HepG2 (cell line): ENCODE measurements at regions not wholly inside any gene's neighbourhood (a gene's known extent, or its start where the extent isn't known, plus 50 kb on each side); places are given as distances from the start of the nearest gene placed in this dataset.

Experiments
- ATAC-seq: fragments of 200-7000 bp; cut with Tn5 transposase; 3 replicates; pipeline ENCODE4 v1.9.1; 2020; ENCODE audit warnings: mild to moderate bottlenecking, moderate library complexity
- BruUV-seq: library from RNA; stranded (reverse); fragments of 400-500 nt; replicated peaks from 2 replicates; lab custom pipeline; 2021; lab: Mats Ljungman, UMichigan
- CTCF ChIA-PET: fragments of 300-600 bp; formaldehyde crosslinking; extraction: SDS; loops from one replicate; lab custom pipeline; 2021; ENCODE audit warnings: low total read pairs, inconsistent platforms, low intra/inter-chr PET ratio; lab: Yijun Ruan, JAX
- POLR2A ChIA-PET: fragments of 350-600 bp; sonication (Branson Sonifier 250); formaldehyde crosslinking; loops from one replicate; lab custom pipeline; 2020; ENCODE audit warnings: antibody characterized with exemption, inconsistent platforms; lab: Yijun Ruan, JAX
- DNase-seq: peaks from one replicate; pipeline ENCODE4 v3.0.0-alpha.2; 2015; ENCODE audit warnings: low spot score
- FAIRE-seq: peaks from 3 replicates; lab custom pipeline; 2011; peaks lifted over from hg19 to GRCh38; lab: Jason Lieb, UNC
- H2AFZ ChIP-seq: one replicate; pipeline ENCODE4 v1.6.1; 2011; ENCODE audit warnings: low read length, inconsistent platforms
- H3K27ac ChIP-seq: fragments of 300-600 bp; 3 replicates; pipeline ENCODE4 v1.8.0; 2011; ENCODE audit warnings: mixed run types, mild to moderate bottlenecking, mixed read lengths, low read length, inconsistent platforms; ENCODE audit not compliant: insufficient read depth; ENCODE audit errors: extremely low read length
- H3K27me3 ChIP-seq, 2 experiments: fragments of 200-600 bp in 1 of 2; 2 replicates in 1 of 2; 3 replicates in 1 of 2; pipeline versions ENCODE4 v1.6.0 to v1.8.0; 2011; ENCODE audit warnings: low read length in 2 of 2, mild to moderate bottlenecking in 2 of 2, moderate library complexity in 2 of 2, inconsistent platforms in 1 of 2; ENCODE audit not compliant: insufficient read depth in 2 of 2, control insufficient read depth in 1 of 2
- H3K36me3 ChIP-seq, 2 experiments: fragments of 200-600 bp in 1 of 2; replicated peaks in 1 of 2; 2 replicates in 1 of 2; 3 replicates in 1 of 2; pipeline versions ENCODE4 v1.5.1 to v1.8.0; 2011; ENCODE audit warnings: low read length in 2 of 2, inconsistent platforms in 1 of 2; ENCODE audit not compliant: insufficient read depth in 2 of 2, control insufficient read depth in 1 of 2
- H3K4me1 ChIP-seq: 2 replicates; pipeline ENCODE4 v1.5.1; 2012; ENCODE audit warnings: low read length, inconsistent platforms; ENCODE audit not compliant: insufficient read depth
- H3K4me2 ChIP-seq: 2 replicates; pipeline ENCODE4 v1.6.0; 2011; ENCODE audit warnings: low read depth, low read length, inconsistent platforms
- H3K4me3 ChIP-seq, 3 experiments: fragments of 200-600 bp in 1 of 3; sonication (generic), shearing (Covaris generic) in 1 of 3; replicated peaks in 1 of 3; 2 replicates each; pipeline ENCODE4 v1.5.1; 2011 to 2016; ENCODE audit warnings: low read length in 3 of 3, inconsistent platforms in 2 of 3, low read depth in 2 of 3, mild to moderate bottlenecking in 2 of 3, control low read depth in 1 of 3, mixed read lengths in 1 of 3; ENCODE audit not compliant: insufficient read depth in 1 of 3
- H3K79me2 ChIP-seq: one replicate; pipeline ENCODE4 v1.6.1; 2011; ENCODE audit warnings: low read length, inconsistent platforms; ENCODE audit not compliant: insufficient read depth
- H3K9ac ChIP-seq: 2 replicates; pipeline ENCODE4 v1.6.0; 2011; ENCODE audit warnings: mild to moderate bottlenecking, low read depth, low read length, inconsistent platforms; ENCODE audit not compliant: insufficient read depth
- H3K9me3 ChIP-seq: 2 replicates; pipeline ENCODE4 v1.5.1; 2012; ENCODE audit warnings: mild to moderate bottlenecking, low read length
- H4K20me1 ChIP-seq: 2 replicates; pipeline ENCODE4 v1.6.0; 2011; ENCODE audit warnings: inconsistent platforms, mild to moderate bottlenecking, low read length, moderate library complexity; ENCODE audit not compliant: insufficient read depth
- CHD2 ChIP-seq: IDR thresholded peaks from 2 replicates; pipeline ENCODE4 v1.6.1; 2011; ENCODE audit warnings: low read depth, low read length, improper control_type of control experiment
- EED ChIP-seq: sonication (generic); formaldehyde crosslinking; IDR thresholded peaks from 2 replicates; pipeline ENCODE4 v1.5.0; 2020; ENCODE audit warnings: mild to moderate bottlenecking, missing genetic modification reagents
- KLF6 ChIP-seq: IDR thresholded peaks from 2 replicates; pipeline ENCODE4 v1.8.0; 2016; ENCODE audit warnings: missing biosample characterization, missing genetic modification reagents
- MLLT10 ChIP-seq: sonication (generic); formaldehyde crosslinking; IDR thresholded peaks from 2 replicates; pipeline ENCODE4 v1.4.0; 2020; ENCODE audit warnings: missing genetic modification reagents
- NFKBIZ ChIP-seq: IDR thresholded peaks from 2 replicates; pipeline ENCODE4 v1.6.1; 2018; ENCODE audit warnings: missing genetic modification reagents, missing compliant biosample characterization
- RBFOX2 ChIP-seq: fragments of 200-400 bp; formaldehyde crosslinking; IDR thresholded peaks from 2 replicates; pipeline ENCODE4 v1.6.1; 2017; ENCODE audit warnings: low read depth, mild to moderate bottlenecking, low read length
- TRIM22 ChIP-seq: fragments of 450-650 bp; IDR thresholded peaks from 2 replicates; pipeline ENCODE4 v1.6.1; 2017
- TRIM24 ChIP-seq: sonication (generic); formaldehyde crosslinking; IDR thresholded peaks from 2 replicates; pipeline ENCODE4 v1.8.0; 2022; ENCODE audit warnings: mild to moderate bottlenecking, missing genetic modification reagents
- ZNF17 ChIP-seq: sonication (generic); formaldehyde crosslinking; IDR thresholded peaks from 2 replicates; pipeline ENCODE4 v1.5.0; 2020; ENCODE audit warnings: mild to moderate bottlenecking, missing genetic modification reagents
- ZNF460 ChIP-seq: sonication (generic); formaldehyde crosslinking; IDR thresholded peaks from 2 replicates; pipeline ENCODE4 v1.5.1; 2020; ENCODE audit warnings: missing genetic modification reagents, mild to moderate bottlenecking, borderline replicate concordance
- ZNF740 ChIP-seq: sonication (generic); formaldehyde crosslinking; IDR thresholded peaks from 2 replicates; pipeline ENCODE4 v1.4.0; 2020; ENCODE audit warnings: missing genetic modification reagents
- ZSCAN25 ChIP-seq: sonication (generic); formaldehyde crosslinking; IDR thresholded peaks from 2 replicates; pipeline ENCODE4 v1.8.0; 2022; ENCODE audit warnings: mild to moderate bottlenecking, missing genetic modification reagents
- WGBS: methylation state at CpG from one replicate; pipeline ENCODE4 v1.1.6; 2017; ENCODE audit warnings: low lambda C conversion rate; 5-methylcytosine and 5-hydroxymethylcytosine counted together
- in situ Hi-C: cut with HindIII; loops from 2 replicates; pipeline ENCODE4 v1.10.0; 2017; ENCODE audit warnings: low pct_unique_long_range_greater_than_20kb; ENCODE audit not compliant: extremely low pct_ligation_motif_present
- intact Hi-C: fragments of 100-400 bp; cut with micrococcal nuclease; formaldehyde crosslinking; loops from one replicate; pipeline ENCODE4 v1.10.0; 2022; ENCODE audit not compliant: unreplicated experiment
- TF ChIP-seq, protein P1 (sequence below): sonication (generic); formaldehyde crosslinking; IDR thresholded peaks from 2 replicates; pipeline ENCODE4 v1.4.0; 2020; ENCODE audit warnings: missing genetic modification reagents

DNA sequence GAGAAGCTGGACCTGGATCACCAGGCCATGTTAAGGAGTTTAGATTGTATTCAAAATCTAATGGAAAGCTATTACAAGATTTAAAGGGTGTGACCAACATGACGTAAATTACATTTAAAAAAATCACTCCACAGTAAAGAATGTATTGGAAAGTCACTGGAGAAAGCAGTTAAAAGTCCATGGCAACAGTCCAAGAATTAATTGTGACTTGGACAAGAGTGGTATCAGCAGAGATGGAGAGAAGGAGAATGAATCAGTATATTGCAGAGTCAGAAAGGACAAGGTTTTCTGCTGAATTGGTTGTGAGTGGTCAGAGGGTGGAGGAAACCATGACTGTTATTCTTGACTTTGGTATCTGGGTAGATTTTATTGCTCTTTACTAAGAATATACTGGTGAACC, 535.1 kb upstream of the SLITRK1 start (continued):
- TF ChIP-seq, protein P1, sequence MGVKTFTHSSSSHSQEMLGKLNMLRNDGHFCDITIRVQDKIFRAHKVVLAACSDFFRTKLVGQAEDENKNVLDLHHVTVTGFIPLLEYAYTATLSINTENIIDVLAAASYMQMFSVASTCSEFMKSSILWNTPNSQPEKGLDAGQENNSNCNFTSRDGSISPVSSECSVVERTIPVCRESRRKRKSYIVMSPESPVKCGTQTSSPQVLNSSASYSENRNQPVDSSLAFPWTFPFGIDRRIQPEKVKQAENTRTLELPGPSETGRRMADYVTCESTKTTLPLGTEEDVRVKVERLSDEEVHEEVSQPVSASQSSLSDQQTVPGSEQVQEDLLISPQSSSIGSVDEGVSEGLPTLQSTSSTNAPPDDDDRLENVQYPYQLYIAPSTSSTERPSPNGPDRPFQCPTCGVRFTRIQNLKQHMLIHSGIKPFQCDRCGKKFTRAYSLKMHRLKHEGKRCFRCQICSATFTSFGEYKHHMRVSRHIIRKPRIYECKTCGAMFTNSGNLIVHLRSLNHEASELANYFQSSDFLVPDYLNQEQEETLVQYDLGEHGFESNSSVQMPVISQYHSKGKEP (CRISPR knock-in tag) = no peak

DNA sequence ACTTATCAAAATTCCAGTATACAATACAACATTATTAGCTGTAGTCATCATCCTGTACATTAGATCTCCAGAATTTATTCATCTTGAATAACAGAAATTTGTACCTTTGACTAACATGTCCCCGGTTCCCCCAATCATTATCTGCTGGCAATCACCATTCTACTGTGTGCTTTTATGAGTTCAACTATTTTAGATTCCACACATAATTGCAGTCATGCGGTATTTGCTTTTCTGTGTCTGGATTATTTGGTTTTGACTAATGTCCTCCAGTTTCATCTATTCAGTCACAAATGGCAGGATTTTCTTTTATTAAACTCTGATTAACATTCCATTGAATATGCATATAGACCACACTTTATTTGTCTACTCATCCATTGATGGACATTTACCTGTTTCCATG, 530.7 kb upstream of the SLITRK1 start:
- H3K27ac ChIP-seq = no peak overlapping the region
- 50% methylated on average over 2 of the region's 2 CpGs for WGBS
- H3K4me3 ChIP-seq = no peak overlapping the region
- intact Hi-C loops (no loop called here), in situ Hi-C loops (no loop called here)
- ChIA-PET POLR2A (no interaction called here), CTCF (no interaction called here)
- TF ChIP-seq CHD2 (no peak), ZNF460 (CRISPR knock-in tag) (no peak), NFKBIZ (CRISPR knock-in tag) (no peak), MLLT10 (no peak), TRIM24 (CRISPR knock-in tag) (no peak), EED (CRISPR knock-in tag) (no peak), KLF6 (CRISPR knock-in tag) (no peak), TRIM22 (no peak), RBFOX2 (no peak), ZNF740 (CRISPR knock-in tag) (no peak), ZSCAN25 (CRISPR knock-in tag) (no peak), ZNF17 (CRISPR knock-in tag) (no peak)
- DNase-seq = no peak
- no peaks in the 10 kb centered on the region for H4K20me1 ChIP-seq
- no peak overlapping the region for H2AFZ ChIP-seq
- no peaks in the 10 kb centered on the region for H3K79me2 ChIP-seq
- no peaks in the 10 kb centered on the region for H3K36me3 ChIP-seq
- no peak overlapping the region for H3K9ac ChIP-seq
- no peaks in the 10 kb centered on the region for H3K27me3 ChIP-seq
- H3K4me2 ChIP-seq = no peak overlapping the region
- ATAC-seq = no peak
- 0 out of 2 replicates have a peak, but pooled peaks cover 10% of the 10 kb centered on the region for H3K9me3 ChIP-seq
- BruUV-seq = no TSS peak
- FAIRE-seq = no peak
- no peaks in the 10 kb centered on the region for H3K4me1 ChIP-seq
